IPS DF 4.7 (cell line): ENCODE measurements at regions not wholly inside any gene's neighbourhood (a gene's known extent, or its start where the extent isn't known, plus 50 kb on each side); places are given as distances from the start of the nearest gene placed in this dataset.
"Not testable (repeated sequence)": the region's sequence is repeated elsewhere in the genome, so short reads cannot be mapped to it uniquely, and the experiment has no call there.

Experiments
- DNase-seq: peaks from one replicate; pipeline ENCODE4 v3.0.0-alpha.2; 2013; ENCODE audit warnings: low spot score; ENCODE audit errors: extremely low read depth

GRCh38 chr1:79903321-79903720, 896.8 kb upstream of the ADGRL4 start:
- no peak for DNase-seq

GRCh38 chr1:79902418-79902817, 895.9 kb upstream of the ADGRL4 start:
- DNase-seq, result no peak

- no peak for DNase-seq
These were observed 893.4 kb upstream of the ADGRL4 start for GRCh38 chr1:79899914-79900313.

- DNase-seq, result no peak
These were observed 889.6 kb upstream of the ADGRL4 start for GRCh38 chr1:79896140-79896539.

GRCh38 chr1:79895573-79895972, 889.0 kb upstream of the ADGRL4 start:
- DNase-seq, result no peak

- DNase-seq, result not testable (repeated sequence)
These were observed 887.6 kb upstream of the ADGRL4 start for GRCh38 chr1:79894129-79894528.

GRCh38 chr1:79887059-79887458, 880.5 kb upstream of the ADGRL4 start:
- DNase-seq, result no peak

- DNase-seq, result no peak
These were observed 878.6 kb upstream of the ADGRL4 start for GRCh38 chr1:79885101-79885500.

- DNase-seq, result no peak
These were observed 870.6 kb upstream of the ADGRL4 start for GRCh38 chr1:79877086-79877485.

- DNase-seq, result no peak
These were observed 868.7 kb upstream of the ADGRL4 start for GRCh38 chr1:79875187-79875586.

GRCh38 chr1:79874289-79874688, 867.8 kb upstream of the ADGRL4 start:
- DNase-seq, result no peak

- DNase-seq, result no peak
These were observed 852.9 kb upstream of the ADGRL4 start for GRCh38 chr1:79859212-79859948.

GRCh38 chr1:79852004-79852403, 845.5 kb upstream of the ADGRL4 start:
- peak; percentile 11 for DNase-seq

GRCh38 chr1:79849388-79849787, 842.9 kb upstream of the ADGRL4 start:
- DNase-seq, result no peak

GRCh38 chr1:79848316-79848715, 841.8 kb upstream of the ADGRL4 start:
- DNase-seq, result no peak

GRCh38 chr1:79847700-79848099, 841.2 kb upstream of the ADGRL4 start:
- DNase-seq, result no peak

- DNase-seq, result no peak
These were observed 839.4 kb upstream of the ADGRL4 start for GRCh38 chr1:79845936-79846335.

GRCh38 chr1:79842811-79843210, 836.3 kb upstream of the ADGRL4 start:
- no peak for DNase-seq

- DNase-seq, result no peak
These were observed 833.4 kb upstream of the ADGRL4 start for GRCh38 chr1:79839882-79840281.

- DNase-seq, result no peak
These were observed 820.9 kb upstream of the ADGRL4 start for GRCh38 chr1:79827446-79827845.

- no peak for DNase-seq
These were observed 819.0 kb upstream of the ADGRL4 start for GRCh38 chr1:79825551-79825950.

GRCh38 chr1:79822053-79822452, 815.5 kb upstream of the ADGRL4 start:
- DNase-seq, result no peak

GRCh38 chr1:79819140-79819539, 812.6 kb upstream of the ADGRL4 start:
- DNase-seq, result no peak
